HEK293 (cell line): ENCODE measurements at regions not wholly inside any gene's neighbourhood (a gene's known extent, or its start where the extent isn't known, plus 50 kb on each side); places are given as distances from the start of the nearest gene placed in this dataset.

Experiments
- CTCF ChIA-PET: fragments of 350-600 bp; formaldehyde crosslinking; extraction: SDS; loops from one replicate; lab custom pipeline; 2021; ENCODE audit warnings: antibody characterized with exemption; lab: Yijun Ruan, JAX
- POLR2A ChIA-PET: fragments of 300-600 bp; formaldehyde crosslinking; extraction: SDS; loops from one replicate; lab custom pipeline; 2020; ENCODE audit warnings: antibody characterized with exemption, inconsistent platforms; lab: Yijun Ruan, JAX
- H3K27ac ChIP-seq: fragments of 200-500 bp; sonication (Bioruptor generic); 2 replicates; pipeline ENCODE4 v1.5.1; 2014; ENCODE audit warnings: low read depth, low read length, control low read depth, inconsistent platforms; ENCODE audit errors: extremely low read depth
- H3K36me3 ChIP-seq, 2 experiments: fragments of 200-500 bp in 1 of 2; sonication (Bioruptor generic) in 1 of 2; 1 replicate in 1 of 2; 2 replicates in 1 of 2; pipeline ENCODE4 v1.5.1; 2014 to 2017; ENCODE audit warnings: inconsistent platforms in 2 of 2, low read length in 2 of 2; ENCODE audit not compliant: control insufficient read depth in 2 of 2, insufficient read depth in 1 of 2
- H3K4me1 ChIP-seq: fragments of 200-500 bp; sonication (Bioruptor generic); 2 replicates; pipeline ENCODE4 v1.5.1; 2014; ENCODE audit warnings: mild to moderate bottlenecking, low read length, inconsistent platforms; ENCODE audit not compliant: control insufficient read depth, insufficient read depth
- H3K4me3 ChIP-seq: 2 replicates; pipeline ENCODE4 v1.5.1; 2011; ENCODE audit warnings: low read depth, mild to moderate bottlenecking, control low read depth, low read length, moderate library complexity
- H3K9me3 ChIP-seq: fragments of 200-500 bp; sonication (Bioruptor generic); 2 replicates; pipeline ENCODE4 v1.5.1; 2014; ENCODE audit warnings: low read depth, low read length, inconsistent platforms; ENCODE audit not compliant: control insufficient read depth, insufficient read depth
- HOXD13 ChIP-seq: sonication (generic); formaldehyde crosslinking; IDR thresholded peaks from 2 replicates; pipeline ENCODE4 v1.8.0; 2022; ENCODE audit warnings: missing genetic modification reagents, borderline replicate concordance
- ZNF146 ChIP-seq: fragments of 450-650 bp; formaldehyde crosslinking; IDR thresholded peaks from 2 replicates; pipeline ENCODE4 v1.5.1; 2016; ENCODE audit warnings: missing biosample characterization, missing genetic modification characterization
- ZNF211 ChIP-seq: fragments of 450-650 bp; formaldehyde crosslinking; IDR thresholded peaks from 2 replicates; pipeline ENCODE4 v1.5.1; 2016; ENCODE audit warnings: low read depth, missing biosample characterization, missing genetic modification characterization
- ZNF398 ChIP-seq: fragments of 450-650 bp; formaldehyde crosslinking; IDR thresholded peaks from 2 replicates; pipeline ENCODE4 v1.5.1; 2017; ENCODE audit warnings: missing biosample characterization, missing genetic modification characterization
- ZNF510 ChIP-seq: fragments of 450-650 bp; formaldehyde crosslinking; IDR thresholded peaks from 2 replicates; pipeline ENCODE4 v1.5.1; 2018; ENCODE audit warnings: mild to moderate bottlenecking, missing genetic modification characterization, missing biosample characterization; ENCODE audit not compliant: insufficient replicate concordance
- ZNF518A ChIP-seq: fragments of 450-650 bp; formaldehyde crosslinking; conservative IDR thresholded peaks from 2 replicates; pipeline ENCODE4 v1.5.1; 2016; ENCODE audit warnings: low read depth, missing biosample characterization, missing genetic modification characterization
- ZNF610 ChIP-seq: fragments of 450-650 bp; formaldehyde crosslinking; IDR thresholded peaks from 2 replicates; pipeline ENCODE4 v1.5.1; 2016; ENCODE audit warnings: missing biosample characterization, missing genetic modification characterization, borderline replicate concordance
- ZNF664 ChIP-seq: fragments of 450-650 bp; formaldehyde crosslinking; IDR thresholded peaks from 2 replicates; pipeline ENCODE4 v1.5.1; 2016; ENCODE audit warnings: missing biosample characterization, missing genetic modification characterization
- ZNF704 ChIP-seq: fragments of 450-650 bp; formaldehyde crosslinking; IDR thresholded peaks from 2 replicates; pipeline ENCODE4 v1.5.1; 2016; ENCODE audit warnings: missing biosample characterization, missing genetic modification characterization

- Histone ChIP-seq H3K36me3 (no peaks in the 10 kb centered on the region), H3K27ac (no peak overlapping the region), H3K9me3 (no peaks in the 10 kb centered on the region)
- CTCF ChIA-PET, result no interaction called here
- POLR2A ChIA-PET, result no interaction called here
- no peak for TF ChIP-seq ZNF510 (tag by site-specific recombination)
- TF ChIP-seq ZNF664 (tag by site-specific recombination), result no peak
- TF ChIP-seq, all 188 proteins: peak for 0
- Histone ChIP-seq H3K4me1 (no peaks in the 10 kb centered on the region), H3K4me3 (no peak overlapping the region)
Observed at GRCh38 chr15:62320259-62320658, 155.2 kb upstream of the C2CD4B start.

GRCh38 chr15:62323353-62323890, 158.3 kb upstream of the C2CD4B start:
- POLR2A ChIA-PET, result no interaction called here
- CTCF ChIA-PET, result no interaction called here

More at GRCh38 chr15:62323353-62323890, 158.3 kb upstream of the C2CD4B start:
- TF ChIP-seq ZNF704 (no peak), ZNF146 (no peak), ZNF518A (tag by site-specific recombination) (no peak), ZNF398 (tag by site-specific recombination) (no peak), HOXD13 (no peak), ZNF610 (tag by site-specific recombination) (no peak), ZNF211 (tag by site-specific recombination) (no peak)
- no peak overlapping the region for H3K27ac ChIP-seq
- H3K36me3 ChIP-seq, result no peaks in the 10 kb centered on the region
- H3K9me3 ChIP-seq, result no peaks in the 10 kb centered on the region
- no peak overlapping the region for H3K4me3 ChIP-seq
- H3K4me1 ChIP-seq, result no peaks in the 10 kb centered on the region
